ENCODE measurements at regions not wholly inside any gene's neighbourhood (a gene's known extent, or its start where the extent isn't known, plus 50 kb on each side); places are given as distances from the start of the nearest gene placed in this dataset.

DNA sequence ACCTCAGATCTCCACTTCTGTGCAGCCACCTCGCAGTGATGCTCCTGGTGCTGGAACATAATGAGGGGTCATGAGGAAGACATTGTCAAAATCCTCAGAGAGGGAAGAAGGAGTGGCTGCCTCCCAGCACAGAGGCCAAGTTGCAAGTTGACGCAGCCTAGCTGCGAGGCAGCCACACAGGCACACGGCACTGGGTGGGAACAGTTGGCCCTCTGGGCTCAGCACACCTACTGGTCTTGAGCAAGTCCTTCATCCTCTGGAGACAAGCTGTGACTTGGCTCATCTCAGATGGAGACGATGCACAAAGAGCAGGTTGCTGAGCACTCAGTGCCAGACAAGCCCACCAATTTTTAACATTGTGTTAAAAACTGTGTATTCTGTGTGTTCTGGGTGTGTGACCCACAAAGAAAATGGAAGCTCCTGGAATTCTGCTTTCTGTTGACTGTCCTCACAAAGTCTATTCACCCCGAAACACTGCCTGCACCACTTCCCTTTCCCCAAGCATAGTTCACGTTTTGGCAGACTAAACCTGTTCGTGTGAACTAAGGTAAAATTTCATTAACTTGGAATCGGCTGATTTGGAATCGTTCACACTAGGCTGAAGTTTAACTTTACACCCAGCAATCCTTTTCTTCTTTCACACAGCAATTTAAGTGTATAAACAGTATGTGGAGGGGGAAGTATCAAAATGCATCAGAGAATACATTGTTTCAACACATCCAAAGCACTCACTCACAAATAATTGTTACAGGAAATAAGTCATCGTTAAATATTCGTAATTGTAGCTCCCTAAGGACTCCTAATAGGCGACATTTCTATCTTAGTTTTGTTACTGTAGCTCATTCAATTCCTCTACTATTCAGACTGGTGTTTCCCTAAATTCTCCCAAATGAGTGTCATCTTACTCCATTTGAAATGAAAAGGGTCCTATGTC is 266.6 kb upstream of the ID2 start:
- H3K4me3 ChIP-seq (ENCODE audit: low read depth, low read length), result no peak overlapping the region
- no peak for DNase-seq (ENCODE audit: low read depth)

DNA sequence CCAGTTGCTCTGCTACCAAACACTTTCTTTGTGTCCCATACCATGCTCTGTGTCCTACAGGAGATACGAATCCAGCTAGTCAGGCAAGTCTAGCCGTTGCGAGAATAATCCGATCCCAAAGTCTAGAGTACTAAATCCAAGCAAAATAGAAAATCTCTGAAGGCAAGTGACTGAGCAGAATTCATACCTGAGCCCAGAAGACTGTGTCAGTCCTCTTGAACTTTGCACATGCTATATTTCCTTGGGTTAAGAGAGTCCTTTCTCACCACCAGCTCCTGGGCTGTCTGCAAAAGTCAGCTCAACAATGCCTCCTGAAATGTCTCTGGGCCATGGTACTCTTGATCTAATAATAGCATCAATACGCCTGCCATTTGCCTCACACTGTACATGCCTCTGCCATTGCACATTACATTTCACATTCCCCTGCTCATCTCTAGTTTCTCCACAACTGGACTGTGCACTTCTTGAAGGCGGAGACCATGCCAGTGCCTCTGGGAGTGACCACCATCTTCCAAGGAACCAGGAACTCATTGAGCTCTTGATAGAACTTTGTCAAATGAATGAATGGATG is 265.8 kb upstream of the ID2 start:
- no peak overlapping the region for H3K4me3 ChIP-seq (ENCODE audit: low read depth, low read length)
- DNase-seq (ENCODE audit: low read depth), result no peak

DNA sequence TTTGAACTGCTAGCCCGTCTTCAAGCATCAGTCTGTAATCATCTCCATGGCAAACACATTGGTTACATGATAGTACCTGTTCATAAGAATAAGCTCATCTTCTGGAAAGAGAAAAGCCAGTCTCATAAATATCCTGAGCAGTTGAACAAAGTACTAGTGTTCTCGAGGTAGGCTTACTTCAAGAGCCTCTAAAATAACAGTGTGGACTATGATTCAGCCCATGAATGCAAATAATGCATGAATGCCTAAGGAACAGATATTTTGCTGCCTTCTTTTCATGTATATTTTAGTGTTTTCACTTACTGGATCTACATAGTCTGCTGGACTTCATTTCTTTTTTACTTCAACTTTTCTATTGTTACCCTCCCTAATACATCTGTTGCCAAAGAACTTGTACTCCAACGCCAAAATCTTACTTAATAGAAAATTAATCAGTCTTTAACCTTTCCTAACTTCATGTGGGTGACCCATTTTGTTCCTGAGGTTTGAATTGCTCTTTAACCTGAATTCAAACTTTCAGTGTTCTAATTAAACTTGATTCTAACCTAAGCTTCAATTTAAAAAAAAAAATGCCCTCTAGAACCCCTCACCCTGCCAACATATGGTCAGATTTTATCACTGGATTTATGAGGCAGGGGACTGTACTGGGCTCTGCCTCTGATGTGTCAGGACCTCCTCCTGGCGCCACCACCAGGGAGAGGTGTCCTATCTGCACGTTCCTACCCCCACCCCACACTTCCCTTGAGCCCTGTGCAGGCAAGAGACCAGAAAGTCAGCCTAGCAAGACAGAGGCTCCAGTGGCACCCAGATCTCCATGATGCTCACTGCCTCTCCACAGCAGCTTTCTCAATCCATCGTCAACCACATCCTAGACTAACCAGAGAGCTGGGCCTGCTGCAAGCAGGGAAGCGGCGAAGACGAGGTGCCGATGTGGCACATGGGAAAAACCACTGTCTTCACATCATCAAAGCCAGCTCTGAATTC is 264.7 kb upstream of the ID2 start:
- H3K4me3 ChIP-seq (ENCODE audit: low read depth, low read length), result no peak overlapping the region
- no peak for DNase-seq (ENCODE audit: low read depth)

DNA sequence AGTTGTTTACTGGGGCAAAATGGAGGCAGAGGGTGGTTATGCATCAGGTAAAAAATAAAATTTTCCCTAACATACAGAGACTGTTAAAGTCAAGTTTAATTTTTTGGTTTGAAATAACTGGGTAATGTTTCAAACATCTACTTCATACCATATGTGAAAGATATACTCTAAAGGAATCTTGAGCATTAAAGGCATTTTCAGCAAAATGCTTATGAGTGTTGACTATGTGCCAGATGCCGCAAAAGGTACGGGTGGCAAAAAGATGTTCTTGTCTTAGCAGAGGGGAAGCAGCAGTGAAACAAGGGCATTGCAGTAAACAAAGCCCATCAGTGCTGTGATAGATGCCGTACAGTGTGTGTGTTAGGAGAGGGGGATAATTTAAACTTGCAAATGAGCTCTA is 263.1 kb upstream of the ID2 start:
- peak; percentile 10 for DNase-seq (ENCODE audit: low read depth)
- no peak overlapping the region for H3K4me3 ChIP-seq (ENCODE audit: low read depth, low read length)

DNA sequence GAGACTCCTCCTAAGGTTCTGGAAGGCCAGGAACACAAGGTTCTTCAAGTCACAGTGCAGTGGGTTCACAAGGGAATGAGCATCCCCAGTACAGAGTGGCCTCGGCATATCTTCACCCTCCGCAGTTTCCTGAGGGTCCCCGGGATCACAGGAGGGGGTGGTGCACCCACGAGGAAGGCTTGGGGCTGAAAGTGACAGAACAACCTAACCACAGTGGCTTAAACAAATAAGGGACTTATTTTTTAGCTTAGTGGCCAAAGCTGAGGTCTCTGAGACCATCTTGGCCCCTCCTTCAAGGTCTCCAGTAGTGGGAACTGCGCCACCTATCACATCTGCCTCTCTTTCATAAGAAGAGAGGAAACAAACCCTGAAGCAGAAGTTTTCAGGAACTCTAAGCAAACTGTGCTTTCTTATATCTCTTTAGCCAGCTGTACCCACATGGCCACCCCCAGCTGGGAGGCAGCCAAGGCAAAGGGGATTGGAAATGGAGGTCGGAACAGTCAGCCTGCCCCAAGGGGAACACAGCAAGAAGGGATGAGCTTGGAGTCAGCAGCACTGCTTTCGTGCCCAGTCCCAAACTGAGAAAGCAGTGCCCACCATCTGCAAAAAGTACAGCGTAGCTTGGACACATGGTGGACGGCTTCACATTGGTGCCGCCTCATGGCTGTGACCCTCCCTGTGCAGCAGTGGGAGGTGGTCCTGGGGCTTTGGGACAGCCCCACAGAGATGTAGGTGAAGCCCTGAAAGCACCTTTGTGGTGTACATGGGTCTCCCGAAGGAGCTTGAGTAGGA is 260.0 kb upstream of the ID2 start:
- no peak overlapping the region for H3K4me3 ChIP-seq (ENCODE audit: low read depth, low read length)
- no peak for DNase-seq (ENCODE audit: low read depth)

- no peak for DNase-seq (ENCODE audit: low read depth)
- H3K4me3 ChIP-seq (ENCODE audit: low read depth, low read length), result no peak overlapping the region
These were observed 259.4 kb upstream of the ID2 start for GRCh38 chr2:8422450-8422800.

- no peak overlapping the region for H3K4me3 ChIP-seq (ENCODE audit: low read depth, low read length)
- no peak for DNase-seq (ENCODE audit: low read depth)
These were observed 256.6 kb upstream of the ID2 start for GRCh38 chr2:8424997-8425900.

- no peak for DNase-seq (ENCODE audit: low read depth)
- no peak overlapping the region for H3K4me3 ChIP-seq (ENCODE audit: low read depth, low read length)
These were observed 255.3 kb upstream of the ID2 start for GRCh38 chr2:8426550-8426949.

DNA sequence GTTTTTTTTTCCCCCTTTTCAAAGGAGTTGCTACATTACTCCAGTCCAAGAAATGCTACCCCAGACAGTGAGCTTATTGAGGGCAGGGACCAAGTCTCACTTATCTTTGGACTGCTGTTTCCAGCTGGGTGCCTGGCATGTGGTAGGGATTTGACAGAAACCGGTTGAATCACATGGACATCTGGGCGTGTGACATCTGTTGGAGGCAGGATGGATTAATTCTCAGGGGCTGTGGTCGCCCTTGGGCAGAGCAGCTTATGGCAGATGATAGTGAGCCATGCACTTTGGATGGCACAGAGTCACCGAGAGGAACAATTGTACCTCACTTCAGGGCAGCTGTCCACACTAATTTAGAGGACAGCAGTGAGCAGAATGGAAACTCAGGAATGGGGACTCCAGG is 254.6 kb upstream of the ID2 start:
- H3K4me3 ChIP-seq (ENCODE audit: low read depth, low read length), result no peak overlapping the region
- DNase-seq (ENCODE audit: low read depth), result no peak

DNA sequence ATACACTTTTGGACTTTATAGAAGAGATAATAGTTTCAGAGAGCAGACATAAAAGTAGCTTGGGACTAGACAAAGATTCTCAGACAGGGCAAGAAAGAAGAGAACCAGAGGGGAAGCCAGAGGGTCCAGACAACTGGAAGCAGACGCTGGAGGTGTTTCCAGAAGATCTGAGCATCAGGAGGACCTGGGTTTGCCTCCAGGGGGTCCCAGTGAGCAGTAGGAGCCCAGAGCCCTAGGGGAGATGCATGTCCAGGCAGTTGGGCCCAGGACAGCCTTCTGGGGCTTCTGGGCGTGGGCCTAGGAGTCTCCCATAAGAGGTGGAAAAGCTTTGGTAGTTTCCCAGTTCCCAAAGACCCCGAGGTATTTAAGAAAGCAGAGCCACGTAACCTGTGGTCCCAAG is 251.2 kb upstream of the ID2 start:
- H3K4me3 ChIP-seq (ENCODE audit: low read depth, low read length), result no peak overlapping the region
- no peak for DNase-seq (ENCODE audit: low read depth)

DNA sequence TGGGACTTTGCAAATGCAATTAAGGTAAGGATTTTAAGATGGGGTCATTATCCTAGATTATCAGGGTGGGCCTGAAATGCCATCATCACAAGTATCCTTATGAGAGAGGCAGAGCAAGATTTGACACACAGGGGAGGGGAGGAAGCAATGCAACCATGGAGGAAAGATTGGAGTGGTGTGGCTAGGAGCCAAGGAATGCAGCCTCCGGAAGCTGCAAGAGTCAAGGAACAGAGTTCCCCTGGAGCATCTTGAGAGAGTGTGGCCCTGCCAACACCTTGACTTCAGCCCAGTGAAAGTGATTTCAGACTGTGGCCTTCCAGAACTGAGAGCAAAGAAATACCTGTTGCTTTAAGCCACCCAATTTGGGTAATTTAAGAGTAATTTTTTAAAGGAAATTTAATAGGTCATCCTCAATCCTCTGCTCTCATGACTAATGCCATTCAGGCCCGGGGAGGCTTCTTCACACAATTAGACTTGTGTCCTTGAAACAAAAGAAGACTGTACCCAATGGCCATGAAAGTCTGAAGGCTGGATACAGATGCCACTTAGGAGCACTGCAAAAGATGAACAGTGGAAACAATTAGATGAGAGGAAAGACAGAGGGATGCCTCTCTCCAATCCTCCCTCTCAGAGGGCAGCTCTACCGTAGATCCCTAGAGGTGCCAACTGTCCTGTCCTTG is 250.3 kb upstream of the ID2 start:
- no peak overlapping the region for H3K4me3 ChIP-seq (ENCODE audit: low read depth, low read length)
- no peak for DNase-seq (ENCODE audit: low read depth)

DNA sequence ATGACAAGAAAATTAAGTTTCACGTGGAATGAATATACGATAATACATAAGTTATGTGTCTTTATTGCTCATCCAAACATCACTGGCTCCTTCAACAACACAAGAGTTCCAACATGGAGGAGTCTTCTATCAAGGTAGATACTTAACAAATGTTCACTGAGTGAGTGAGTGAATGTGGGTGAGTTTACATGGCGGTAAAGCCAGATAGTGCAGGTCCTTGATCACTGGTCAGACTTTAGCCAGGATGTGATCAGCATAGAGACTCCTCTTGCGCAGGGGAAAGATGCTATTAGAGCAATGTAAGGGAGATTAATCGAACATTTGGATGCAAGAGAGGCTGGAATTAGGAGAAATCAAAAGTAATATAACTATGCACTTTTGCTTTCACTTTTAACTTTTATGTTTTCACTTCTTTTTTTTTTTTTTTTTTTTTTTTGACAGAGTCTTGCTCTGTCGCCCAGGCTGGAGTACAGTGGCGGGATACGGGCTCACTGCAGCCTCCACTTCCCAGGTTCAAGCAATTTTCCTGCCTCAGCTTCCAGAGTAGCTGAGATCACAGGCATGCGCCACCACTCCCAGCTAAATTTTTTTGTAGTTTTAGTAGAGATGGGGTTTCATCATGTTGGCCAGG is 249.0 kb upstream of the ID2 start:
- no peak overlapping the region for H3K4me3 ChIP-seq (ENCODE audit: low read depth, low read length)
- no peak for DNase-seq (ENCODE audit: low read depth)

DNA sequence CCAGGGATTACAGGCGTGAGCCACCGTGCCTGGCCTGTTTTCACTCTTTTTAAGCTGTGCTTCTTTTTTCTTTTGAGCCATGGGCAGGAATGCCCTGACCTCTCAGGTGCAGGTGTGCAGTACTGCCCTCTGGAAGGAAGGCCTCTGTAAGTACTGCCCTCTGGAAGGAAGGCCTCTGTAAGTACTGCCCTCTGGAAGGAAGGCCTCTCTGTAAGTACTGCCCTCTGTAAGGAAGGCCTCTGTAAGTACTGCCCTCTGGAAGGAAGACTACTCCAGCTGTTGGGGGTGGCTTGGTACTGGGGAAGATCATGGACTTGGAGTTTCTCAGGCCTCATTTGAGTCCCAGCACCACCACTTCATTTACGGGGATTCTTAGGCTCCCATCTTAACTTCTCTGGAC is 248.5 kb upstream of the ID2 start:
- H3K4me3 ChIP-seq (ENCODE audit: low read depth, low read length), result no peak overlapping the region
- no peak for DNase-seq (ENCODE audit: low read depth)

DNA sequence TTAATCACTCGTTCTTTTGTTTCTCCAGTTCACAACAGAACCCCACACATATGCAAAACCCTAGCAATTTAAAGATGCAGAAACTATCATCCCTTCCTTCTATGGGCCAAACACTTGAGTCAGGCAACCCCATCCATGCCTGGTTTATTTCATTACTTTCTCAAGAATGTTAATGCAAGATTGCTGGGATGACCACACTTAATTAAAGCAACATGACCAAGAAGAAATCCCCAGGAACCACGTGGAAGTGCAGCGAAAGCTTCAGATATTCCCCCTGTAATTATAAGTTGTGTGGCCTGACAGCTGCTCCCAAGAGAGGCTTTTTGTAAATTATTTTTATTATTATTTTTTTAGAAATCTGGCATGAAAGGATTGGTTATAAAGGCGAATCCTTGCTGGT is 246.2 kb upstream of the ID2 start:
- H3K4me3 ChIP-seq (ENCODE audit: low read depth, low read length), result no peak overlapping the region
- no peak for DNase-seq (ENCODE audit: low read depth)

DNA sequence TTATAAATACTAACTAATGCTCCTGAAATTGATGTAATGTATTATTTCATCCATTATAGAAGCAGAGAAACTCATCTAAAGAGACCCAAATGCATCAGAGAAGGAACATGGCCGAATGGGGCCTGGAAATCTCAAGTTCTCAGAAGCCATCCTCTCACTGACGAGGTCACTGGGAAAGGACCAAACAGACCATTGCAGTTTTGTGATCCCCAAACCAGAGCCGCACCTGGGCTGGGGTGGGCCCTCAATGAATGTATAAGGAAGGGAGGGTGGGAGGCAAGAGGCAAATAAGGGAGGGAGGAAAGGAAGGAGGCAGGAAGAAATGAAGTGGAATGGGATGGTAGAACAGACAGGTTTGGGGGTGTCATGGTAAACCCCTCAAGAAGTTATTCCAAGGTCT is 245.3 kb upstream of the ID2 start:
- no peak overlapping the region for H3K4me3 ChIP-seq (ENCODE audit: low read depth, low read length)
- DNase-seq (ENCODE audit: low read depth), result no peak

DNA sequence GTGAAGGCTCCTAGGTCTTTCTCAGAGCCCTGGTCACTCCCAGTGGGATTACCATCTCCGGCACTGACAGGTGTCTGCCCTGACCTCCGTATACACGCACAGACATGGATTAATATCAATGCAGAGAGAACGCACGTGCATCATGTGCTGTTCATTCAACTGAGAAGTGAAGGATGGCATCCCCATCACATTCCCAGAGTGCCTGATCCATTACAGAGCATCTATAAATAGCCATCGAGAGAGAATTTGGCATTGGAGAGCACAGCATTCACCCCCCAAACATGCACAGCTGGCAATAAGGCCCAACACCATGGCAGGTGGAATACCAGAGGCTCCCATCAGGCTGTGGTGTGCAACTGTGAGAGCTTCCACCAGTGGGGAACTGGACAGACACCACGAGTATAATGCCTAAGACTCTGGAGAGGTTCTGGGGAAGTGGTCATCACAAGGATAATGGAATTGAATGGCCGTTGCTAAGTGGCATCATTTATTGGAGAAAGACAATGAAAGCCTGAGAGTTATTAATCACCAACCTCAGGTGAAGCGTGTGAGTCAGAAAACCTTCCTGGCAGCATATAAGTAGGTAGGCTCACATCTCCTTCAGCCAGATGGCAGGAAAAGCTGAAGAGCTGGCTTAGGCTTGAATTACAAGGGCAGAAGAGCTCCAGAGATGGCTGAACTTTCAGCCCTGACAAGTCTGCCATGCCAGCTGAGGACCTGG is 244.5 kb upstream of the ID2 start:
- no peak overlapping the region for H3K4me3 ChIP-seq (ENCODE audit: low read depth, low read length)
- peak; percentile 17 for DNase-seq (ENCODE audit: low read depth)

DNA sequence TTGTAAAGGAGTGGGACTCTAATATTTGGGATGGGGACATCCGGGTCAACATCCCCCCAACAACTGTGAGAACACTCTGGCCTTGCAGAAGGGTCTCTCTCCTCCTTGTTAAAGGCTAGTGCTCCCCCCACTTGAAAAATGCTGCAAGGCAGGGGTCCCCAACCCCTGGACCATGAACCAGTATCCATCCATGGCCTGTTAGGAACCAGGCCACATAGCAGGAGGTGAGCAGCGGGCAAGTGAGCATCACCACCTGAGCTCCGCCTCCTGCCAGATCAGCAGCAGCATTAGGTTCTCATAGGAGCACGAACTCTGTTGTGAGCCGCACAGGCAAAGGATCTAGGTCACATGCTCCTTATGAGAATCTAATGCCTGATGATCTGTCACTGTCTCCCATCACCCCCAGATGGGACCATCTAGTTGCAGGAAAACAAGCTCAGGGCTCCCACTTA is 243.9 kb upstream of the ID2 start:
- no peak for DNase-seq (ENCODE audit: low read depth)
- H3K4me3 ChIP-seq (ENCODE audit: low read depth, low read length), result no peak overlapping the region

Data from skeletal muscle cell (primary cell).